ENCODE measurements at regions not wholly inside any gene's neighbourhood (a gene's known extent, or its start where the extent isn't known, plus 50 kb on each side); places are given as distances from the start of the nearest gene placed in this dataset.
"Not testable (repeated sequence)": the region's sequence is repeated elsewhere in the genome, so short reads cannot be mapped to it uniquely, and the experiment has no call there.

- Histone ChIP-seq H3K4me1 (ENCODE audit: control insufficient read depth, insufficient read depth, low read length) (no peaks in the 10 kb centered on the region), H3K27me3 (ENCODE audit: control insufficient read depth, insufficient read depth, low read length) (no peaks in the 10 kb centered on the region), H3K4me3 (ENCODE audit: low read length) (no peak overlapping the region), H3K36me3 (ENCODE audit: control insufficient read depth, insufficient read depth, low read length) (no peaks in the 10 kb centered on the region), H3K9me3 (replicated peaks; ENCODE audit: control insufficient read depth, low read depth, low read length) (no peaks in the 10 kb centered on the region), H3K27ac (ENCODE audit: low read length) (no peak overlapping the region)
- 61% methylated on average over 2 of the region's 6 CpGs for WGBS (ENCODE audit: insufficient coverage)
- no peak for DNase-seq
Measured at GRCh38 chr13:96934889-96935489, 59.3 kb downstream of the OXGR1 start.

- Histone ChIP-seq H3K27ac (ENCODE audit: low read length) (no peak overlapping the region), H3K4me3 (ENCODE audit: low read length) (no peak overlapping the region), H3K4me1 (ENCODE audit: control insufficient read depth, insufficient read depth, low read length) (no peaks in the 10 kb centered on the region), H3K36me3 (ENCODE audit: control insufficient read depth, insufficient read depth, low read length) (no peaks in the 10 kb centered on the region), H3K9me3 (replicated peaks; ENCODE audit: control insufficient read depth, low read depth, low read length) (no peaks in the 10 kb centered on the region), H3K27me3 (ENCODE audit: control insufficient read depth, insufficient read depth, low read length) (no peaks in the 10 kb centered on the region)
- no peak for DNase-seq
- whole genome bisulfite sequencing (ENCODE audit: insufficient coverage) = 23% methylated on average over 3 of the region's 4 CpGs
Measured at GRCh38 chr13:96925916-96926628, 68.2 kb downstream of the OXGR1 start.

GRCh38 chr13:96925477-96925876, 68.8 kb downstream of the OXGR1 start:
- DNase-seq = no peak
- H3K27me3 ChIP-seq (ENCODE audit: control insufficient read depth, insufficient read depth, low read length) = no peaks in the 10 kb centered on the region
- H3K4me3 ChIP-seq (ENCODE audit: low read length) = no peak overlapping the region
- WGBS (ENCODE audit: insufficient coverage) = 80% methylated on average over 1 of the region's 2 CpGs
- no peaks in the 10 kb centered on the region for H3K4me1 ChIP-seq (ENCODE audit: control insufficient read depth, insufficient read depth, low read length)
- H3K27ac ChIP-seq (ENCODE audit: low read length) = no peak overlapping the region
- no peaks in the 10 kb centered on the region for H3K9me3 ChIP-seq (replicated peaks; ENCODE audit: control insufficient read depth, low read depth, low read length)
- no peaks in the 10 kb centered on the region for H3K36me3 ChIP-seq (ENCODE audit: control insufficient read depth, insufficient read depth, low read length)

GRCh38 chr13:96918861-96919631, 75.2 kb downstream of the OXGR1 start:
- H3K4me1 ChIP-seq (ENCODE audit: control insufficient read depth, insufficient read depth, low read length); H3K27me3 ChIP-seq (ENCODE audit: control insufficient read depth, insufficient read depth, low read length); H3K36me3 ChIP-seq (ENCODE audit: control insufficient read depth, insufficient read depth, low read length); H3K9me3 ChIP-seq (replicated peaks; ENCODE audit: control insufficient read depth, low read depth, low read length); DNase-seq; H3K27ac ChIP-seq (ENCODE audit: low read length); H3K4me3 ChIP-seq (ENCODE audit: low read length): not testable (repeated sequence)
- WGBS (ENCODE audit: insufficient coverage) = 71% methylated on average over 10 of the region's 12 CpGs

GRCh38 chr13:96904232-96904631, 90.0 kb downstream of the OXGR1 start:
- Histone ChIP-seq H3K36me3 (ENCODE audit: control insufficient read depth, insufficient read depth, low read length) (no peaks in the 10 kb centered on the region), H3K27me3 (ENCODE audit: control insufficient read depth, insufficient read depth, low read length) (no peaks in the 10 kb centered on the region), H3K9me3 (replicated peaks; ENCODE audit: control insufficient read depth, low read depth, low read length) (no peaks in the 10 kb centered on the region), H3K4me1 (ENCODE audit: control insufficient read depth, insufficient read depth, low read length) (no peaks in the 10 kb centered on the region), H3K4me3 (ENCODE audit: low read length) (no peak overlapping the region), H3K27ac (ENCODE audit: low read length) (no peak overlapping the region)
- 64% methylated on average over 1 of the region's 2 CpGs for WGBS (ENCODE audit: insufficient coverage)
- no peak for DNase-seq

- H3K36me3 ChIP-seq (ENCODE audit: control insufficient read depth, insufficient read depth, low read length) = no peaks in the 10 kb centered on the region
Measured at GRCh38 chr13:96903085-96903484, 91.2 kb downstream of the OXGR1 start.

GRCh38 chr13:96900986-96901385, 93.3 kb downstream of the OXGR1 start:
- Histone ChIP-seq H3K27me3 (ENCODE audit: control insufficient read depth, insufficient read depth, low read length) (no peaks in the 10 kb centered on the region), H3K4me3 (ENCODE audit: low read length) (no peak overlapping the region), H3K27ac (ENCODE audit: low read length) (no peak overlapping the region), H3K4me1 (ENCODE audit: control insufficient read depth, insufficient read depth, low read length) (peaks cover 2% of the 10 kb centered on the region), H3K9me3 (replicated peaks; ENCODE audit: control insufficient read depth, low read depth, low read length) (no peaks in the 10 kb centered on the region), H3K36me3 (ENCODE audit: control insufficient read depth, insufficient read depth, low read length) (no peaks in the 10 kb centered on the region)
- 17% methylated on average over 3 of the region's 4 CpGs for WGBS (ENCODE audit: insufficient coverage)
- DNase-seq = no peak

More at GRCh38 chr13:96903085-96903484, 91.2 kb downstream of the OXGR1 start:
- no peaks in the 10 kb centered on the region for H3K27me3 ChIP-seq (ENCODE audit: control insufficient read depth, insufficient read depth, low read length)
- DNase-seq = no peak
- H3K27ac ChIP-seq (ENCODE audit: low read length) = no peak overlapping the region
- no peaks in the 10 kb centered on the region for H3K9me3 ChIP-seq (replicated peaks; ENCODE audit: control insufficient read depth, low read depth, low read length)
- H3K4me3 ChIP-seq (ENCODE audit: low read length) = no peak overlapping the region
- WGBS (ENCODE audit: insufficient coverage) = no CpG with 5 or more reads among the region's 2 CpGs
- peaks cover 2% of the 10 kb centered on the region for H3K4me1 ChIP-seq (ENCODE audit: control insufficient read depth, insufficient read depth, low read length)

GRCh38 chr13:96899946-96900345, 94.3 kb downstream of the OXGR1 start:
- H3K27ac ChIP-seq (ENCODE audit: low read length) = no peak overlapping the region
- no peaks in the 10 kb centered on the region for H3K9me3 ChIP-seq (replicated peaks; ENCODE audit: control insufficient read depth, low read depth, low read length)
- H3K4me1 ChIP-seq (ENCODE audit: control insufficient read depth, insufficient read depth, low read length) = peaks cover 2% of the 10 kb centered on the region
- H3K27me3 ChIP-seq (ENCODE audit: control insufficient read depth, insufficient read depth, low read length) = no peaks in the 10 kb centered on the region
- no peaks in the 10 kb centered on the region for H3K36me3 ChIP-seq (ENCODE audit: control insufficient read depth, insufficient read depth, low read length)
- DNase-seq = no peak
- H3K4me3 ChIP-seq (ENCODE audit: low read length) = no peak overlapping the region

GRCh38 chr13:96898646-96899254, 95.5 kb downstream of the OXGR1 start:
- Histone ChIP-seq H3K4me1 (ENCODE audit: control insufficient read depth, insufficient read depth, low read length) (peaks cover 2% of the 10 kb centered on the region), H3K9me3 (replicated peaks; ENCODE audit: control insufficient read depth, low read depth, low read length) (no peaks in the 10 kb centered on the region), H3K27ac (ENCODE audit: low read length) (peak overlapping the region; percentile 47), H3K4me3 (ENCODE audit: low read length) (no peak overlapping the region), H3K36me3 (ENCODE audit: control insufficient read depth, insufficient read depth, low read length) (no peaks in the 10 kb centered on the region), H3K27me3 (ENCODE audit: control insufficient read depth, insufficient read depth, low read length) (no peaks in the 10 kb centered on the region)
- WGBS (ENCODE audit: insufficient coverage) = 12% methylated on average over 2 of the region's 6 CpGs
- DNase-seq = peak; percentile 87

GRCh38 chr13:96898212-96898611, 96.1 kb downstream of the OXGR1 start:
- Histone ChIP-seq H3K4me3 (ENCODE audit: low read length) (no peak overlapping the region), H3K9me3 (replicated peaks; ENCODE audit: control insufficient read depth, low read depth, low read length) (no peaks in the 10 kb centered on the region), H3K4me1 (ENCODE audit: control insufficient read depth, insufficient read depth, low read length) (peaks cover 2% of the 10 kb centered on the region), H3K27me3 (ENCODE audit: control insufficient read depth, insufficient read depth, low read length) (no peaks in the 10 kb centered on the region), H3K27ac (ENCODE audit: low read length) (no peak overlapping the region), H3K36me3 (ENCODE audit: control insufficient read depth, insufficient read depth, low read length) (no peaks in the 10 kb centered on the region)
- DNase-seq = no peak
